ENCODE measurements at regions not wholly inside any gene's neighbourhood (a gene's known extent, or its start where the extent isn't known, plus 50 kb on each side); places are given as distances from the start of the nearest gene placed in this dataset.

GRCh38 chr7:12493407-12493806 lies 77.1 kb upstream of the SCIN start:
- Histone ChIP-seq H3K79me2 (ENCODE audit: control insufficient read depth, insufficient read depth, low read length) (no peaks in the 10 kb centered on the region), H3K9me3 (replicated peaks; ENCODE audit: control insufficient read depth, insufficient read depth, low read length) (no peaks in the 10 kb centered on the region), H4K20me1 (replicated peaks; ENCODE audit: control insufficient read depth, extremely low read depth, insufficient read depth, low read length) (no peaks in the 10 kb centered on the region), H2AFZ (ENCODE audit: low read depth, low read length) (no peak overlapping the region), H3K9ac (replicated peaks; ENCODE audit: extremely low read depth, insufficient read depth, low read length) (no peak overlapping the region), H3K4me3 (replicated peaks in 1 of 3; ENCODE audit: insufficient read depth in 1 of 3, low read depth in 1 of 3, low read length in 3 of 3) (no peak overlapping the region), H3K36me3 (ENCODE audit: control insufficient read depth in 2 of 2, extremely low read depth in 1 of 2, insufficient read depth in 2 of 2, low read length in 2 of 2) (no peaks in the 10 kb centered on the region), H3K27me3 (ENCODE audit: control insufficient read depth in 2 of 2, insufficient read depth in 2 of 2, low read length in 2 of 2) (no peaks in the 10 kb centered on the region), H3K4me2 (ENCODE audit: insufficient read depth, low read length) (no peak overlapping the region), H3K27ac (ENCODE audit: insufficient read depth, low read depth, low read length) (no peak overlapping the region), H3K9me1 (replicated peaks; ENCODE audit: control insufficient read depth, extremely low read depth, insufficient read depth, low read length) (no peaks in the 10 kb centered on the region), H3K4me1 (ENCODE audit: control insufficient read depth, extremely low read depth, insufficient read depth, low read length) (no peaks in the 10 kb centered on the region)
- intact Hi-C loops (cut with micrococcal nuclease) = loop anchor here (5.0 kb wide), 1 partner anchor 1066 kb away; no protein-coding TSS in a partner anchor
- ChIA-PET CTCF (interaction anchor here (6.0 kb wide), 1 partner anchor 35 kb away, joined by 74 read pairs; no protein-coding TSS in a partner anchor), POLR2A (no interaction called here)
- no TSS peak for BruUV-seq (replicated peaks)
- TF ChIP-seq JUN (IDR thresholded peaks at IDR 0.05; ENCODE audit: borderline replicate concordance, insufficient read depth, insufficient read length, low read depth) = no peak
- no peak for TF ChIP-seq MYC (IDR thresholded peaks at IDR 0.05; ENCODE audit: low read depth, low read length)
- TF ChIP-seq EZH2 (IDR thresholded peaks at IDR 0.05; ENCODE audit: borderline replicate concordance, low read depth, low read length, severe bottlenecking) = no peak
- TF ChIP-seq CTCF (IDR thresholded peaks at IDR 0.05; ENCODE audit: extremely low read depth in 1 of 2, insufficient read depth in 1 of 2, low read depth in 1 of 2, low read length in 2 of 2) = no peak
- TF ChIP-seq POLR2AphosphoS5 (IDR thresholded peaks at IDR 0.05; ENCODE audit: insufficient read depth, low read depth, low read length) = no peak
- no peak for TF ChIP-seq FOS (IDR thresholded peaks at IDR 0.05; ENCODE audit: borderline replicate concordance, insufficient read depth, low read length)
- TF ChIP-seq GATA2 (IDR thresholded peaks at IDR 0.05; ENCODE audit: insufficient read depth, insufficient read length, low read depth, low read length) = no peak
- TF ChIP-seq POLR2A (IDR thresholded peaks at IDR 0.05; ENCODE audit: low read depth, low read length) = no peak
- no peak for TF ChIP-seq MAX (IDR thresholded peaks at IDR 0.05; ENCODE audit: insufficient read depth, insufficient read length)
- dilution Hi-C loops (cut with MboI; ENCODE audit: extremely low pct_ligation_motif_present, low sequenced_read_pairs) = no loop called here
- DNase-seq (ENCODE audit: low read depth, low spot score) (no peak), FAIRE-seq (no peak)
